ENCODE measurements at regions not wholly inside any gene's neighbourhood (a gene's known extent, or its start where the extent isn't known, plus 50 kb on each side); places are given as distances from the start of the nearest gene placed in this dataset.

GRCh38 chr16:62565706-62566105, 529.5 kb upstream of the CDH8 start:
- Histone ChIP-seq H3K36me3 (ENCODE audit: control insufficient read depth in 1 of 2, insufficient read depth in 2 of 2, low read length in 2 of 2) (no peaks in the 10 kb centered on the region), H3K27ac (ENCODE audit: low read length) (no peak overlapping the region), H3K4me3 (ENCODE audit: low read depth in 1 of 2, low read length in 2 of 2) (no peak overlapping the region), H3K9me3 (ENCODE audit: control insufficient read depth in 1 of 2, low read length in 2 of 2) (no peaks in the 10 kb centered on the region), H3K4me1 (ENCODE audit: control insufficient read depth in 1 of 2, insufficient read depth in 2 of 2, low read length in 2 of 2) (no peaks in the 10 kb centered on the region), H3K27me3 (ENCODE audit: low read depth, low read length) (no peaks in the 10 kb centered on the region)

DNA sequence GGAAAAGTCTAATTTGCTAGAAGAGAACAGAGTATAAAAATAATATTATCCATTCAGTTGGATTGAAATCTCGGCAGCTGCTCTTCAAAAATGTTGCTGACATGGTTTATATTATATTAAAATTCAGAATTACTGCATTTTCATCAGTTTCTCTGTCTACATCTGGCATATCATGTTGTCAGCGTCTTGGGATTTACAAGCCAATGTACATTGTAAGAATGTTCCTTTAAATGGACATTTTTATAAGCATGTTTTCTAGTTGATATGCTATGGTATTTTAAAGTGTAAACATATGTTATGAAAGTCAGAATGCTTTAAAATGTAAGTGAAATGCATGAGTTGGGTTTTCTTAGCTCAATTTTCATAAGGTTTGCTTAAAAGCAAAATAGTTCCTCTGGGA, 528.1 kb upstream of the CDH8 start:
- H3K4me1 ChIP-seq (ENCODE audit: control insufficient read depth in 1 of 2, insufficient read depth in 2 of 2, low read length in 2 of 2) = no peaks in the 10 kb centered on the region
- H3K27ac ChIP-seq (ENCODE audit: low read length) = no peak overlapping the region
- no peaks in the 10 kb centered on the region for H3K36me3 ChIP-seq (ENCODE audit: control insufficient read depth in 1 of 2, insufficient read depth in 2 of 2, low read length in 2 of 2)
- H3K27me3 ChIP-seq (ENCODE audit: low read depth, low read length) = no peaks in the 10 kb centered on the region
- no peak overlapping the region for H3K4me3 ChIP-seq (ENCODE audit: low read depth in 1 of 2, low read length in 2 of 2)
- no peaks in the 10 kb centered on the region for H3K9me3 ChIP-seq (ENCODE audit: control insufficient read depth in 1 of 2, low read length in 2 of 2)

DNA sequence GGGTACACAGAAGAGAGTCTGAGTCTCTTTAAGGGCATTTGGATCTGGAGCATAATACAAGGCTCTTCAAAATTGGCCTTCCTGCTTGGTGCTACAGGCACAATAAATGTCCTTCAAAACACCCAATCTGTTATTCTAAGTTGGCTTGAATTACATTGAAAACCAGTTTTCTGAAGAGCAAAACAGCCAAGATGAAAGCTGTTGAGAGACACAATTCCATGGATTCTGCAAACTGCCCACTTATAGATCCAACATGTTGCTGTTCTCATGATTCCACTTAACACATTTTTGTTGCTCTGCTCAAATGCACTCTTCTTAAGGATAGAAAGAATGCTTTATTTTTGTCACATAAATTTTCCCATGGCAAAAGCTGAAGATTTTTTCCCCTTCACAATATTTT, 525.9 kb upstream of the CDH8 start:
- Histone ChIP-seq H3K9me3 (ENCODE audit: control insufficient read depth in 1 of 2, low read length in 2 of 2) (peaks cover 0 to 4% of the 10 kb centered on the region in 2 donors), H3K27me3 (ENCODE audit: low read depth, low read length) (no peaks in the 10 kb centered on the region), H3K36me3 (ENCODE audit: control insufficient read depth in 1 of 2, insufficient read depth in 2 of 2, low read length in 2 of 2) (no peaks in the 10 kb centered on the region), H3K4me3 (ENCODE audit: low read depth in 1 of 2, low read length in 2 of 2) (no peak overlapping the region), H3K4me1 (ENCODE audit: control insufficient read depth in 1 of 2, insufficient read depth in 2 of 2, low read length in 2 of 2) (no peaks in the 10 kb centered on the region), H3K27ac (ENCODE audit: low read length) (no peak overlapping the region)

GRCh38 chr16:62549875-62550274, 513.6 kb upstream of the CDH8 start:
- H3K27me3 ChIP-seq (ENCODE audit: low read depth, low read length) = no peaks in the 10 kb centered on the region
- H3K4me3 ChIP-seq (ENCODE audit: low read depth in 1 of 2, low read length in 2 of 2) = no peak overlapping the region
- no peak overlapping the region for H3K27ac ChIP-seq (ENCODE audit: low read length)
- H3K36me3 ChIP-seq (ENCODE audit: control insufficient read depth in 1 of 2, insufficient read depth in 2 of 2, low read length in 2 of 2) = no peaks in the 10 kb centered on the region
- no peaks in the 10 kb centered on the region for H3K9me3 ChIP-seq (ENCODE audit: control insufficient read depth in 1 of 2, low read length in 2 of 2)
- H3K4me1 ChIP-seq (ENCODE audit: control insufficient read depth in 1 of 2, insufficient read depth in 2 of 2, low read length in 2 of 2) = no peaks in the 10 kb centered on the region

DNA sequence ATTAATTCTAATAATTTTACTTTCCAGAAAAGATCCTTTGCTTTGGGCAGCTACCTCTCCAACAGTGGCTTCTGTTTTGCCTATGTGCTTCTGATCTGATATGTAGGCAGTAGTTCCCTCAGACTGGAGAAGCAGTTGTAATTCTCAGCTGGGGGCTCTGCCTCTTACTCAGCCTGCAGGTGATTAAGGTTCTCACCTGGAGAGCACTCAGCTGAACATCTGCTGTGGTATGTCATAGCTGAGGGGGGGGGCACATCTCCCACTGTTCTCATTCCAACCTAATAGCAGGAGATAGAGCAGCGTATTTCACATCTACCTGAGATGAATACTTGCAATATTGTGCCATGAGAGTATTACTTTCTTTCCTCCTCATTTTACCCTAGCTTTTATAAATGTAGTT, 511.9 kb upstream of the CDH8 start:
- no peaks in the 10 kb centered on the region for H3K4me1 ChIP-seq (ENCODE audit: control insufficient read depth in 1 of 2, insufficient read depth in 2 of 2, low read length in 2 of 2)
- H3K27me3 ChIP-seq (ENCODE audit: low read depth, low read length) = no peaks in the 10 kb centered on the region
- no peak overlapping the region for H3K4me3 ChIP-seq (ENCODE audit: low read depth in 1 of 2, low read length in 2 of 2)
- no peaks in the 10 kb centered on the region for H3K9me3 ChIP-seq (ENCODE audit: control insufficient read depth in 1 of 2, low read length in 2 of 2)
- H3K36me3 ChIP-seq (ENCODE audit: control insufficient read depth in 1 of 2, insufficient read depth in 2 of 2, low read length in 2 of 2) = no peaks in the 10 kb centered on the region
- H3K27ac ChIP-seq (ENCODE audit: low read length) = no peak overlapping the region

DNA sequence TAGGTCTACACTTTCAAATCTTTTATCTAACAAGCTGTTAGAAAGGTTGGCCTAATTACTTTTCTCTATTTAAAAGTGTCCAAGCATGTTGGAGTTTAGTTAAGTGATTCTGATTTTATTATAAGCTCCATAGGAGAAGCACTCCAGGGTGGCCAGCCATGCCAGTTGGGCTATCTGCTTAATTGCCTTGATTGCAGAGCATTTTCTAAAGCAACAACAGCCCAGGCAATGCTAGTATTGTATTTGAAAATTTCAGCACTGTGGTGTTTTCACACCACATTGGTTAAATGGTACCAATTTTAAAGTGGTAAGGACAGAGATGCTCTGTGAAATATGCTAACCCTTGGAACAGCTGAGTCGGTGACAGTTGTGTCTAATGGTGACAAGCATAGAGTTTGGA, 510.5 kb upstream of the CDH8 start:
- no peaks in the 10 kb centered on the region for H3K27me3 ChIP-seq (ENCODE audit: low read depth, low read length)
- no peaks in the 10 kb centered on the region for H3K36me3 ChIP-seq (ENCODE audit: control insufficient read depth in 1 of 2, insufficient read depth in 2 of 2, low read length in 2 of 2)
- no peaks in the 10 kb centered on the region for H3K9me3 ChIP-seq (ENCODE audit: control insufficient read depth in 1 of 2, low read length in 2 of 2)
- H3K27ac ChIP-seq (ENCODE audit: low read length) = no peak overlapping the region
- H3K4me3 ChIP-seq (ENCODE audit: low read depth in 1 of 2, low read length in 2 of 2) = no peak overlapping the region
- no peaks in the 10 kb centered on the region for H3K4me1 ChIP-seq (ENCODE audit: control insufficient read depth in 1 of 2, insufficient read depth in 2 of 2, low read length in 2 of 2)

DNA sequence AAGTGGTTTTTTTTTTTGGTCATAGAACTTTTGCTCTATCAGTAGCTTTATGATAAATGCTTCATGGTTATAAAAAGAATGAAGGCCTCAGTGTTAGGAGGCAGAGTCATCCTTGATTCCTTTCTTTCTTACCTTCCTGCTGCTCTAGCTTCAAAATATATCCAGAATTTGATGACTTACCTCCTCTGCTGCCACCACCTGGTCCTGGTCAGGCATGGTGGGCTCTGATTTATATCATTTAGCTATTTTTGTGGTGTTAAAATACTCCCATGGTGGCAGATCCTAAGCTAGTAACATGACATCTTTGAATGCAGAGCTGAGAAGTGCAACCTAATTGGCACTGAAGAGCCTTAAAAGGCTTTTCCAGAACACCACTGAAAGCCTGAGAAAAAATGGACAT, 508.8 kb upstream of the CDH8 start:
- H3K27ac ChIP-seq (ENCODE audit: low read length) = no peak overlapping the region
- no peaks in the 10 kb centered on the region for H3K9me3 ChIP-seq (ENCODE audit: control insufficient read depth in 1 of 2, low read length in 2 of 2)
- no peak overlapping the region for H3K4me3 ChIP-seq (ENCODE audit: low read depth in 1 of 2, low read length in 2 of 2)
- no peaks in the 10 kb centered on the region for H3K27me3 ChIP-seq (ENCODE audit: low read depth, low read length)
- H3K36me3 ChIP-seq (ENCODE audit: control insufficient read depth in 1 of 2, insufficient read depth in 2 of 2, low read length in 2 of 2) = no peaks in the 10 kb centered on the region
- H3K4me1 ChIP-seq (ENCODE audit: control insufficient read depth in 1 of 2, insufficient read depth in 2 of 2, low read length in 2 of 2) = peaks cover 0 to 4% of the 10 kb centered on the region in 2 donors

DNA sequence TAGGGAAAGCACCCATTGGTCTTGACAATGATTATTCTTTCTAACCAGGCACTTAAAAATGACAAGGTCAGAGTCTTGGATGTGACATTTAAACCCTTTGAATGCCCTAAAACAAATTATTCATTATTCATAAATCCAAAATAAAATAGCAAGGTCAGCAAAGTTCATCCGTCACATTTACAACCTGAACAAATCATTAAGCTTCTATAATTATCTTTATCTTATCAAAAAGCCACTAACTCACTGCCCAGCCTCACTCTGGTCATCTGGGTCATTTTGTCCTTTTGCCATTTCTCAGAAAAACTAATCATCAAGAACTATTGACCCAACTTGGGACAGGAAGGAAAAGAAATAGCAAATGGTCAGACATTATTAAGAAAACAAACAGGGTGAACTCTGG, 507.3 kb upstream of the CDH8 start:
- H3K27ac ChIP-seq (ENCODE audit: low read length) = no peak overlapping the region
- H3K9me3 ChIP-seq (ENCODE audit: control insufficient read depth in 1 of 2, low read length in 2 of 2) = no peaks in the 10 kb centered on the region
- no peaks in the 10 kb centered on the region for H3K36me3 ChIP-seq (ENCODE audit: control insufficient read depth in 1 of 2, insufficient read depth in 2 of 2, low read length in 2 of 2)
- H3K27me3 ChIP-seq (ENCODE audit: low read depth, low read length) = no peaks in the 10 kb centered on the region
- no peak overlapping the region for H3K4me3 ChIP-seq (ENCODE audit: low read depth in 1 of 2, low read length in 2 of 2)
- H3K4me1 ChIP-seq (ENCODE audit: control insufficient read depth in 1 of 2, insufficient read depth in 2 of 2, low read length in 2 of 2) = peaks cover 0 to 4% of the 10 kb centered on the region in 2 donors

DNA sequence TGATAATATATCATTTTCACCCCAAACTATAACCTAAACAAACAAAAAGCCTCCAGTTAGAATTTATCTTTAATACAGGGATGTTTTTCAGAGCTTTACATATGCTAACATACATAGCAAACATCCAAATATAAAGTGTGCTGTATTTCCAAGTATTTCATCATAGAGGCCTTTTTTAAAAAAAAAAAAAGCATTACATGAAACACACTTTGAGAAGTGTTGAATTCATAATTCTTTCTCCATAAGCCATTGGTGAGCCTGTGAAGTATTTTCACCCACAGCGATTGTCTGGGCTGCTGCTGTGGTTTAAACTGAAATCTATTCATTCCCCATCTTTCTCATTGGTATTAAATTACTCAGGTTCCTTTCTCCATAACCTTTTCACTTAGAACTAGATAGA, 503.4 kb upstream of the CDH8 start:
- Histone ChIP-seq H3K27me3 (ENCODE audit: low read depth, low read length) (no peaks in the 10 kb centered on the region), H3K4me3 (ENCODE audit: low read depth in 1 of 2, low read length in 2 of 2) (no peak overlapping the region), H3K36me3 (ENCODE audit: control insufficient read depth in 1 of 2, insufficient read depth in 2 of 2, low read length in 2 of 2) (no peaks in the 10 kb centered on the region), H3K9me3 (ENCODE audit: control insufficient read depth in 1 of 2, low read length in 2 of 2) (no peaks in the 10 kb centered on the region), H3K27ac (ENCODE audit: low read length) (no peak overlapping the region), H3K4me1 (ENCODE audit: control insufficient read depth in 1 of 2, insufficient read depth in 2 of 2, low read length in 2 of 2) (peaks cover 0 to 4% of the 10 kb centered on the region in 2 donors)

- H3K27ac ChIP-seq (ENCODE audit: low read length) = no peak overlapping the region
- H3K36me3 ChIP-seq (ENCODE audit: control insufficient read depth in 1 of 2, insufficient read depth in 2 of 2, low read length in 2 of 2) = no peaks in the 10 kb centered on the region
- no peaks in the 10 kb centered on the region for H3K27me3 ChIP-seq (ENCODE audit: low read depth, low read length)
- H3K9me3 ChIP-seq (ENCODE audit: control insufficient read depth in 1 of 2, low read length in 2 of 2) = no peaks in the 10 kb centered on the region
- H3K4me1 ChIP-seq (ENCODE audit: control insufficient read depth in 1 of 2, insufficient read depth in 2 of 2, low read length in 2 of 2) = no peaks in the 10 kb centered on the region
- H3K4me3 ChIP-seq (ENCODE audit: low read depth in 1 of 2, low read length in 2 of 2) = no peak overlapping the region
These were observed 494.2 kb upstream of the CDH8 start for GRCh38 chr16:62530426-62530825.

- Histone ChIP-seq H3K36me3 (ENCODE audit: control insufficient read depth in 1 of 2, insufficient read depth in 2 of 2, low read length in 2 of 2) (no peaks in the 10 kb centered on the region), H3K27me3 (ENCODE audit: low read depth, low read length) (no peaks in the 10 kb centered on the region), H3K4me3 (ENCODE audit: low read depth in 1 of 2, low read length in 2 of 2) (no peak overlapping the region), H3K4me1 (ENCODE audit: control insufficient read depth in 1 of 2, insufficient read depth in 2 of 2, low read length in 2 of 2) (no peaks in the 10 kb centered on the region), H3K9me3 (ENCODE audit: control insufficient read depth in 1 of 2, low read length in 2 of 2) (no peaks in the 10 kb centered on the region), H3K27ac (ENCODE audit: low read length) (no peak overlapping the region)
These were observed 479.8 kb upstream of the CDH8 start for GRCh38 chr16:62516001-62516400.

DNA sequence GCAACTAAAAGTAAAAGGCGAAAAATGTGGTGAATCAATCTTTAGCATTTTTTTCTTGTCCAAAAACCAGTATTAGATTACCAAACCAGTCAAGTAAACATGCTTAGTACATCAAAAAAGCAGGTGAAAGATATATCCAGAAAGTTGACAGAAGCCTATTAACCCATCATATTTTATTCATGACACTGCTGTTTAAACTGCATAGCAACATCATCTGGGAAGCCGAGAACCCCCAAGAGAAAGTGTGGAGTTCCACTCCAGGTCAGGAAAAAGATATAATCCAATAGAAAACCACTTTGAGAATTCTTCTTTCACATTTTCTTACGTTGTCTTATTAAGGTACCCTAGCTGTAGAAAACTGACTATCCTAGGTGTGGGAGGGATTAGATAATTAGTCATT, 466.8 kb upstream of the CDH8 start:
- H3K4me3 ChIP-seq (ENCODE audit: low read depth in 1 of 2, low read length in 2 of 2) = no peak overlapping the region
- no peaks in the 10 kb centered on the region for H3K27me3 ChIP-seq (ENCODE audit: low read depth, low read length)
- H3K27ac ChIP-seq (ENCODE audit: low read length) = no peak overlapping the region
- H3K36me3 ChIP-seq (ENCODE audit: control insufficient read depth in 1 of 2, insufficient read depth in 2 of 2, low read length in 2 of 2) = no peaks in the 10 kb centered on the region
- H3K9me3 ChIP-seq (ENCODE audit: control insufficient read depth in 1 of 2, low read length in 2 of 2) = no peaks in the 10 kb centered on the region
- no peaks in the 10 kb centered on the region for H3K4me1 ChIP-seq (ENCODE audit: control insufficient read depth in 1 of 2, insufficient read depth in 2 of 2, low read length in 2 of 2)

Measured in muscle layer of duodenum (tissue), 2 donors.